Breast epithelium (tissue), 3 donors: ENCODE measurements at regions not wholly inside any gene's neighbourhood (a gene's known extent, or its start where the extent isn't known, plus 50 kb on each side); places are given as distances from the start of the nearest gene placed in this dataset.

ENCODE experiments used
- CTCF ChIP-seq, 3 donors: fragments of 450-650 bp; IDR thresholded peaks; one replicate each; pipeline ENCODE4 v1.5.1; 2016 to 2017; ENCODE audit warnings: antibody characterized with exemption in 3 of 3, mild to moderate bottlenecking in 3 of 3, moderate library complexity in 3 of 3
- POLR2AphosphoS5 ChIP-seq, 3 donors: sonication (generic); formaldehyde crosslinking; IDR thresholded peaks; one replicate each; pipeline ENCODE4 v1.6.1; 2017; ENCODE audit warnings: antibody characterized with exemption in 3 of 3

- TF ChIP-seq POLR2AphosphoS5 (IDR thresholded peaks at IDR 0.05): no peak
- TF ChIP-seq CTCF (IDR thresholded peaks at IDR 0.05): no peak
Observed at GRCh38 chr11:25242928-25243327, 746.1 kb downstream of the LUZP2 start.
